OCI-LY1 (cell line): ENCODE measurements at regions not wholly inside any gene's neighbourhood (a gene's known extent, or its start where the extent isn't known, plus 50 kb on each side); places are given as distances from the start of the nearest gene placed in this dataset.
A peak's percentile ranks its signal among the peaks of the same experiment; 100 is the strongest.

Experiments used
- H2AFZ ChIP-seq: fragments of 200-600 bp; sonication (generic), shearing (Covaris generic); 2 replicates; pipeline ENCODE4 v1.6.0; 2014; ENCODE audit warnings: antibody characterized with exemption, mild to moderate bottlenecking, low read length
- H3F3A ChIP-seq: fragments of 200-600 bp; sonication (generic), shearing (Covaris generic); 2 replicates; pipeline ENCODE4 v1.6.0; 2014; ENCODE audit warnings: mild to moderate bottlenecking, antibody characterized with exemption, low read length, moderate library complexity; ENCODE audit not compliant: insufficient read depth
- H3K27ac ChIP-seq: fragments of 200-600 bp; sonication (generic); 2 replicates; pipeline ENCODE4 v1.5.1; 2014; ENCODE audit warnings: low read length, mixed run types, mild to moderate bottlenecking, low read depth; ENCODE audit not compliant: poor library complexity, severe bottlenecking
- H3K27me3 ChIP-seq: fragments of 200-600 bp; sonication (generic); 2 replicates; pipeline ENCODE4 v1.6.0; 2014; ENCODE audit warnings: antibody characterized with exemption, mild to moderate bottlenecking, low read length, moderate library complexity; ENCODE audit not compliant: insufficient read depth
- H3K36me3 ChIP-seq: fragments of 200-600 bp; sonication (generic); 2 replicates; pipeline ENCODE4 v1.6.1; 2014; ENCODE audit warnings: mild to moderate bottlenecking, antibody characterized with exemption, low read length, moderate library complexity, mixed read lengths; ENCODE audit not compliant: insufficient read depth
- H3K4me1 ChIP-seq: fragments of 200-600 bp; sonication (generic); 2 replicates; pipeline ENCODE4 v1.5.1; 2014; ENCODE audit warnings: mild to moderate bottlenecking, low read length, moderate library complexity; ENCODE audit not compliant: insufficient read depth, severe bottlenecking
- H3K4me2 ChIP-seq: fragments of 200-600 bp; sonication (generic), shearing (Covaris generic); 2 replicates; pipeline ENCODE4 v1.6.1; 2014; ENCODE audit warnings: low read length
- H3K4me3 ChIP-seq: fragments of 200-600 bp; sonication (generic); 2 replicates; pipeline ENCODE4 v1.5.1; 2014; ENCODE audit warnings: low read length, low read depth, mild to moderate bottlenecking, mixed read lengths; ENCODE audit not compliant: poor library complexity, severe bottlenecking
- H3K79me2 ChIP-seq: fragments of 200-600 bp; shearing (Covaris generic); 2 replicates; pipeline ENCODE4 v1.6.1; 2016; ENCODE audit warnings: mixed run types, low read length, mixed read lengths; ENCODE audit not compliant: insufficient read depth
- H3K9ac ChIP-seq: fragments of 200-600 bp; sonication (generic), shearing (Covaris generic); 2 replicates; pipeline ENCODE4 v1.6.1; 2014; ENCODE audit warnings: mild to moderate bottlenecking, low read length, mixed read lengths
- H3K9me2 ChIP-seq: fragments of 200-600 bp; sonication (generic), shearing (Covaris generic); 2 replicates; pipeline ENCODE4 v1.6.1; 2014; ENCODE audit warnings: low read depth, mild to moderate bottlenecking, low read length, mixed read lengths
- H3K9me3 ChIP-seq: fragments of 200-600 bp; shearing (Covaris generic); 2 replicates; pipeline ENCODE4 v1.6.1; 2014; ENCODE audit warnings: low read length, mixed read lengths
- H4K20me1 ChIP-seq: fragments of 200-600 bp; sonication (generic), shearing (Covaris generic); 2 replicates; pipeline ENCODE4 v1.6.0; 2016; ENCODE audit warnings: mild to moderate bottlenecking, low read length; ENCODE audit not compliant: insufficient read depth
- CTCF ChIP-seq: fragments of 200-600 bp; sonication (generic), shearing (Covaris generic); IDR thresholded peaks from 2 replicates; pipeline ENCODE4 v1.5.1; 2017; ENCODE audit warnings: mild to moderate bottlenecking, antibody characterized with exemption, low read length, moderate library complexity, mixed read lengths
- EZH2 ChIP-seq: fragments of 200-600 bp; sonication (generic), shearing (Covaris generic); IDR thresholded peaks from 2 replicates; pipeline ENCODE4 v1.8.0; 2017; ENCODE audit warnings: borderline replicate concordance, mixed run types, mild to moderate bottlenecking, antibody characterized with exemption, low read length, moderate library complexity, mixed read lengths

GRCh38 chr15:62391641-62392262, 226.7 kb upstream of the C2CD4B start:
- H4K20me1 ChIP-seq: no peaks in the 10 kb centered on the region
- H3K4me2 ChIP-seq: peak overlapping the region; percentile 94
- no peak overlapping the region for H3K27ac ChIP-seq
- H3K36me3 ChIP-seq: no peaks in the 10 kb centered on the region
- TF ChIP-seq CTCF: no peak
- no peak for TF ChIP-seq EZH2
- H3F3A ChIP-seq: no peaks in the 10 kb centered on the region
- H2AFZ ChIP-seq: no peak overlapping the region
- no peaks in the 10 kb centered on the region for H3K79me2 ChIP-seq
- H3K9ac ChIP-seq: peak overlapping the region; percentile 86; the same call in 1 of the 2 replicates
- H3K9me3 ChIP-seq: no peaks in the 10 kb centered on the region
- H3K4me1 ChIP-seq: peaks cover 23% of the 10 kb centered on the region
- H3K9me2 ChIP-seq: no peaks in the 10 kb centered on the region
- H3K27me3 ChIP-seq: 0 out of 2 replicates have a peak, but pooled peaks cover 4% of the 10 kb centered on the region
- peak overlapping the region; percentile 88 for H3K4me3 ChIP-seq

- no peaks in the 10 kb centered on the region for H3K9me2 ChIP-seq
- no peak for TF ChIP-seq EZH2
- TF ChIP-seq CTCF: no peak
- H3K9me3 ChIP-seq: no peaks in the 10 kb centered on the region; the same call in 1 of the 2 replicates
- H3K79me2 ChIP-seq: no peaks in the 10 kb centered on the region
- no peak overlapping the region for H2AFZ ChIP-seq
- H3K27me3 ChIP-seq: 0 out of 2 replicates have a peak, but pooled peaks cover 4% of the 10 kb centered on the region
- H4K20me1 ChIP-seq: no peaks in the 10 kb centered on the region
- no peak overlapping the region for H3K4me2 ChIP-seq
- no peak overlapping the region for H3K4me3 ChIP-seq
- H3K36me3 ChIP-seq: no peaks in the 10 kb centered on the region
- H3K9ac ChIP-seq: no peak overlapping the region
- no peak overlapping the region for H3K27ac ChIP-seq
- H3F3A ChIP-seq: no peaks in the 10 kb centered on the region
- H3K4me1 ChIP-seq: peaks cover 23% of the 10 kb centered on the region
Observed at GRCh38 chr15:62392376-62392775, 227.3 kb upstream of the C2CD4B start.

GRCh38 chr15:62393196-62393595, 228.1 kb upstream of the C2CD4B start:
- Histone ChIP-seq H3K79me2 (no peaks in the 10 kb centered on the region), H3K4me1 (peaks cover 23% of the 10 kb centered on the region), H3K9me3 (no peaks in the 10 kb centered on the region; the same call in 1 of the 2 replicates), H3K9ac (no peak overlapping the region), H3K4me3 (no peak overlapping the region), H3K36me3 (no peaks in the 10 kb centered on the region), H3K4me2 (no peak overlapping the region), H3K27ac (no peak overlapping the region), H2AFZ (no peak overlapping the region), H3K9me2 (no peaks in the 10 kb centered on the region), H3F3A (no peaks in the 10 kb centered on the region), H3K27me3 (0 out of 2 replicates have a peak, but pooled peaks cover 4% of the 10 kb centered on the region), H4K20me1 (no peaks in the 10 kb centered on the region)
- TF ChIP-seq CTCF (no peak), EZH2 (no peak)
